ENCODE measurements at regions not wholly inside any gene's neighbourhood (a gene's known extent, or its start where the extent isn't known, plus 50 kb on each side); places are given as distances from the start of the nearest gene placed in this dataset.

DNA sequence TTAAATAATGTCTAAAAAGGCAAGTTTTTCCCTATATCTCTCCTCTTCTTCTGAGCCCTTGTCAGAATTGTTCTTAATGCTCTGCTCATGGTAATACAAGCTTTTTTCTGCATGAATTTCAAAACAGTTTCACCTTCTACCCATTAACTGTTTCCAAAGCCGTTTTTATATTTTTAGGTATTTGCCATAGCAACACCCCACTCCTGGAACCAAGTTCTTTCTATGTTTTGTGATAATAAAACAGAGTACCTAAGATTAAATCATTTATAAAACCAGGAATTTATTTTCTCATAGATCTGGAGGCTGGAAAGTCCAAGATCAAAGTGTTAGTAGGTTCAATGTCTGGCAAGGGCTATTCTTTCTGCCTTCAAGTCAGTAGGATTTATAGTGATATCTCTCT lies 497.4 kb downstream of the ETS1 start:
- TF ChIP-seq, protein P1, sequence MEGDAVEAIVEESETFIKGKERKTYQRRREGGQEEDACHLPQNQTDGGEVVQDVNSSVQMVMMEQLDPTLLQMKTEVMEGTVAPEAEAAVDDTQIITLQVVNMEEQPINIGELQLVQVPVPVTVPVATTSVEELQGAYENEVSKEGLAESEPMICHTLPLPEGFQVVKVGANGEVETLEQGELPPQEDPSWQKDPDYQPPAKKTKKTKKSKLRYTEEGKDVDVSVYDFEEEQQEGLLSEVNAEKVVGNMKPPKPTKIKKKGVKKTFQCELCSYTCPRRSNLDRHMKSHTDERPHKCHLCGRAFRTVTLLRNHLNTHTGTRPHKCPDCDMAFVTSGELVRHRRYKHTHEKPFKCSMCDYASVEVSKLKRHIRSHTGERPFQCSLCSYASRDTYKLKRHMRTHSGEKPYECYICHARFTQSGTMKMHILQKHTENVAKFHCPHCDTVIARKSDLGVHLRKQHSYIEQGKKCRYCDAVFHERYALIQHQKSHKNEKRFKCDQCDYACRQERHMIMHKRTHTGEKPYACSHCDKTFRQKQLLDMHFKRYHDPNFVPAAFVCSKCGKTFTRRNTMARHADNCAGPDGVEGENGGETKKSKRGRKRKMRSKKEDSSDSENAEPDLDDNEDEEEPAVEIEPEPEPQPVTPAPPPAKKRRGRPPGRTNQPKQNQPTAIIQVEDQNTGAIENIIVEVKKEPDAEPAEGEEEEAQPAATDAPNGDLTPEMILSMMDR (IDR thresholded peaks at IDR 0.05), result no peak
- no peak for TF ChIP-seq POLR2AphosphoS5 (IDR thresholded peaks at IDR 0.05)
- TF ChIP-seq POLR2A (IDR thresholded peaks at IDR 0.05), result no peak
- no peak for TF ChIP-seq EP300 (IDR thresholded peaks at IDR 0.05)

Measured in suprapubic skin (tissue), 4 donors.